ENCODE measurements at regions not wholly inside any gene's neighbourhood (a gene's known extent, or its start where the extent isn't known, plus 50 kb on each side); places are given as distances from the start of the nearest gene placed in this dataset.

DNA sequence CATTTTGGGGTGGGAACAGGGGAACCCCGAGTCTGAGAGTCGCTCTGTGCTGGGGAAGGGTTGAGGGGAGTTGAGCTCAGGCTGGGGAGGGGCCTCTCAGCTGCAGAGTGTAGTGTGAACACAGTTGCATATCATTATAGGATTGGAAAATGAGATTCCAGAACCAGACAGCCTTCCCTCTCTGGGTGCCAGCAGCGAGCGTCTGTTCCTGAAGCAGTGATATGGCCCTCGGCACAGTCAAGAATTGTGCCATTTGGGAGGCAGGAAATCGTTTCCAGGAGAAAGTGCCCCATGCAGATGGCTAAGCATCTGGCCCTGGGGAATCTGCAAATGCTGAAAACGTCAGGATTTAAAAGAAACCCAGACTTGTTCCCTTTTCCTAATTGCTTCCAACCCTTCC, 70.4 kb upstream of the SFSWAP start:
- in situ Hi-C loops (cut with MboI) (loop anchor here (5.0 kb wide), 1 partner anchor 328 kb away; no protein-coding TSS in a partner anchor), intact Hi-C loops (cut with micrococcal nuclease) (loop anchor here (5.0 kb wide), 1 partner anchor 328 kb away; no protein-coding TSS in a partner anchor)
- no peaks in the 10 kb centered on the region; the same call in 1 of the 2 replicates for H3K9me3 ChIP-seq (replicated peaks; ENCODE audit: control insufficient read depth, insufficient read depth, low read depth, low read length)
- BruUV-seq (replicated peaks), result no TSS peak
- ATAC-seq (no peak), FAIRE-seq (no peak), DNase-seq (ENCODE audit: extremely low read depth in 1 of 4, low spot score in 3 of 4) (no peak)
- no peaks in the 10 kb centered on the region for H3K79me2 ChIP-seq (ENCODE audit: control insufficient read depth, insufficient read depth, low read length)
- H3K4me3 ChIP-seq, result no peak overlapping the region
- ChIA-PET POLR2A (interaction anchor here (1.5 kb wide), 1 partner anchor 10 kb away, joined by 3 read pairs; no protein-coding TSS in a partner anchor), CTCF (ENCODE audit: low intra/inter-chr PET ratio) (no interaction called here)
- H2AFZ ChIP-seq (ENCODE audit: low read depth, low read length), result no peak overlapping the region
- H3K9me1 ChIP-seq (ENCODE audit: control insufficient read depth, insufficient read depth, low read length), result no peaks in the 10 kb centered on the region
- no peaks in the 10 kb centered on the region for H3K36me3 ChIP-seq (ENCODE audit: control insufficient read depth, insufficient read depth, low read length)
- no peak for TF ChIP-seq ARHGAP35 (IDR thresholded peaks at IDR 0.05; ENCODE audit: partially characterized antibody)
- TF ChIP-seq HOXB6 (CRISPR knock-in tag; IDR thresholded peaks at IDR 0.05; ENCODE audit: borderline replicate concordance), result no peak
- TF ChIP-seq ZNF224 (CRISPR knock-in tag; IDR thresholded peaks at IDR 0.05), result no peak
- no peak for TF ChIP-seq ZNF174 (CRISPR knock-in tag; IDR thresholded peaks at IDR 0.05)
- no peak for TF ChIP-seq HDAC2 (IDR thresholded peaks at IDR 0.05)
- TF ChIP-seq MXI1 (IDR thresholded peaks at IDR 0.05; ENCODE audit: low read depth, low read length), result no peak
- TF ChIP-seq ZBTB2 (IDR thresholded peaks at IDR 0.05), result no peak
- no peak for TF ChIP-seq ZNF133 (CRISPR knock-in tag; IDR thresholded peaks at IDR 0.05)
- TF ChIP-seq KLF13 (tag; IDR thresholded peaks at IDR 0.05; ENCODE audit: borderline replicate concordance, low read depth), result no peak
- TF ChIP-seq MIER1 (IDR thresholded peaks at IDR 0.05; ENCODE audit: low read depth), result no peak
- TF ChIP-seq, protein P1, sequence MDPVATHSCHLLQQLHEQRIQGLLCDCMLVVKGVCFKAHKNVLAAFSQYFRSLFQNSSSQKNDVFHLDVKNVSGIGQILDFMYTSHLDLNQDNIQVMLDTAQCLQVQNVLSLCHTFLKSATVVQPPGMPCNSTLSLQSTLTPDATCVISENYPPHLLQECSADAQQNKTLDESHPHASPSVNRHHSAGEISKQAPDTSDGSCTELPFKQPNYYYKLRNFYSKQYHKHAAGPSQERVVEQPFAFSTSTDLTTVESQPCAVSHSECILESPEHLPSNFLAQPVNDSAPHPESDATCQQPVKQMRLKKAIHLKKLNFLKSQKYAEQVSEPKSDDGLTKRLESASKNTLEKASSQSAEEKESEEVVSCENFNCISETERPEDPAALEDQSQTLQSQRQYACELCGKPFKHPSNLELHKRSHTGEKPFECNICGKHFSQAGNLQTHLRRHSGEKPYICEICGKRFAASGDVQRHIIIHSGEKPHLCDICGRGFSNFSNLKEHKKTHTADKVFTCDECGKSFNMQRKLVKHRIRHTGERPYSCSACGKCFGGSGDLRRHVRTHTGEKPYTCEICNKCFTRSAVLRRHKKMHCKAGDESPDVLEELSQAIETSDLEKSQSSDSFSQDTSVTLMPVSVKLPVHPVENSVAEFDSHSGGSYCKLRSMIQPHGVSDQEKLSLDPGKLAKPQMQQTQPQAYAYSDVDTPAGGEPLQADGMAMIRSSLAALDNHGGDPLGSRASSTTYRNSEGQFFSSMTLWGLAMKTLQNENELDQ (CRISPR knock-in tag; IDR thresholded peaks at IDR 0.05; ENCODE audit: borderline replicate concordance), result no peak
- H4K20me1 ChIP-seq (replicated peaks; ENCODE audit: control insufficient read depth, insufficient read depth, low read length), result no peaks in the 10 kb centered on the region
- peaks cover 0 to 6% of the 10 kb centered on the region in 2 experiments; a peak in 2 of 5 replicates for H3K27me3 ChIP-seq (ENCODE audit: control insufficient read depth in 2 of 2, insufficient read depth in 2 of 2, low read length in 2 of 2)
- no peak overlapping the region for H3K9ac ChIP-seq (ENCODE audit: insufficient read depth in 1 of 2, low read depth in 2 of 2, low read length in 2 of 2)
- H3K27ac ChIP-seq (ENCODE audit: extremely low read depth, low read depth, low read length), result no peak overlapping the region
- 4% methylated on average over 7 of the region's 7 CpGs for WGBS (ENCODE audit: insufficient coverage, low coverage, missing lambda C conversion rate)
- no peak overlapping the region for H3K4me2 ChIP-seq (ENCODE audit: insufficient read depth, low read length)
- peaks cover 25 to 26% of the 10 kb centered on the region in 2 experiments; a peak in 4 of 5 replicates for H3K4me1 ChIP-seq (replicated peaks in 1 of 2; ENCODE audit: control insufficient read depth in 2 of 2, insufficient read depth in 2 of 2, low read length in 2 of 2)
